ENCODE measurements at regions not wholly inside any gene's neighbourhood (a gene's known extent, or its start where the extent isn't known, plus 50 kb on each side); places are given as distances from the start of the nearest gene placed in this dataset.

DNA sequence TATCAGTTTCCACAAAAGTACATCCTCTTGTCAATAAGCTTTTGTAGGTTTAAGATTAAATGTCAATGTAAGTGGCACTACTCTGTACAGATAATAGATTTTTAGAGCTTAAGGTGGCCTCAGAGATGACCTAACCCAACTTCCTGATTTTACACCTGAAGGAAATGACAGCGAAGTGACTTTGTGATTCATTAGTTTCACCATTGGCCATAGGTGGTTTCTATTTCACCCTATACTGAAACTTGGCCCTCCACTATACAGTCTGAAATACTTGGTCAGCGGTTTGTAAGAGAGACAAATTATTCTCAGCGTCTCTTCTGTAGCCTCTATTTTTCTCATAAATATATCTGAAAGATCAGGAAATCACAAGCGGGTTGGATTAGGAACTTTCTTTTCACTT is 330.4 kb upstream of the FAM98A start:
- H3K27ac Mint-ChIP-seq: no peak overlapping the region
- peaks cover 8% of the 10 kb centered on the region for H3K4me1 Mint-ChIP-seq (ENCODE audit: low read depth)
- TF ChIP-seq, protein P1, sequence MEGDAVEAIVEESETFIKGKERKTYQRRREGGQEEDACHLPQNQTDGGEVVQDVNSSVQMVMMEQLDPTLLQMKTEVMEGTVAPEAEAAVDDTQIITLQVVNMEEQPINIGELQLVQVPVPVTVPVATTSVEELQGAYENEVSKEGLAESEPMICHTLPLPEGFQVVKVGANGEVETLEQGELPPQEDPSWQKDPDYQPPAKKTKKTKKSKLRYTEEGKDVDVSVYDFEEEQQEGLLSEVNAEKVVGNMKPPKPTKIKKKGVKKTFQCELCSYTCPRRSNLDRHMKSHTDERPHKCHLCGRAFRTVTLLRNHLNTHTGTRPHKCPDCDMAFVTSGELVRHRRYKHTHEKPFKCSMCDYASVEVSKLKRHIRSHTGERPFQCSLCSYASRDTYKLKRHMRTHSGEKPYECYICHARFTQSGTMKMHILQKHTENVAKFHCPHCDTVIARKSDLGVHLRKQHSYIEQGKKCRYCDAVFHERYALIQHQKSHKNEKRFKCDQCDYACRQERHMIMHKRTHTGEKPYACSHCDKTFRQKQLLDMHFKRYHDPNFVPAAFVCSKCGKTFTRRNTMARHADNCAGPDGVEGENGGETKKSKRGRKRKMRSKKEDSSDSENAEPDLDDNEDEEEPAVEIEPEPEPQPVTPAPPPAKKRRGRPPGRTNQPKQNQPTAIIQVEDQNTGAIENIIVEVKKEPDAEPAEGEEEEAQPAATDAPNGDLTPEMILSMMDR (IDR thresholded peaks at IDR 0.05; ENCODE audit: unreplicated experiment): no peak
- no peak overlapping the region for H3K4me3 Mint-ChIP-seq (ENCODE audit: low read depth)
- no peak for DNase-seq (ENCODE audit: low spot score, unreplicated experiment)
- H3K27me3 Mint-ChIP-seq: no peaks in the 10 kb centered on the region
- H3K9me3 Mint-ChIP-seq (ENCODE audit: low read depth): peaks cover 3% of the 10 kb centered on the region
- no peaks in the 10 kb centered on the region for H3K36me3 Mint-ChIP-seq (ENCODE audit: insufficient read depth)

DNA sequence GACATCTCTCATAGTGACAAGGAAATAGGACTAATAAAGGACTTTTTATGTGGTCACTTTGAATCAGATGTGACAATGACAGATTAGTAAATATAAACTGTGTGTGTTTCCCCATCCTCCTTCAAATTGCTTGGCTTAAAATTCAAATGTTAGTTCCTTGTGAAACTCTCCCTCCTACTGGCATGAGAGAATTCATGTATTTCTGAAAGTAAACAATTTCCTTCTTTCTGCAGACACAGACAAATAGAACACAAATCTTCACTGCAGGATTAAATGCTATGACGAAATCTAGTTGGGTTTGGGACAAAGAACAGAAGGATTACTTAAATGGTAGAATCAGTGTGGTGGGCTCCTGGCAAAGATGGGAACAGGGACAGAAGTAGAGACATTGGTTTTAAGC is 328.7 kb upstream of the FAM98A start:
- Mint-ChIP-seq H3K27ac (no peak overlapping the region), H3K27me3 (no peaks in the 10 kb centered on the region), H3K9me3 (ENCODE audit: low read depth) (peaks cover 5% of the 10 kb centered on the region), H3K4me3 (ENCODE audit: low read depth) (no peak overlapping the region), H3K4me1 (ENCODE audit: low read depth) (peaks cover 8% of the 10 kb centered on the region), H3K36me3 (ENCODE audit: insufficient read depth) (no peaks in the 10 kb centered on the region)
- no peak for DNase-seq (ENCODE audit: low spot score, unreplicated experiment)
- TF ChIP-seq, protein P1 (IDR thresholded peaks at IDR 0.05; ENCODE audit: unreplicated experiment): no peak

DNA sequence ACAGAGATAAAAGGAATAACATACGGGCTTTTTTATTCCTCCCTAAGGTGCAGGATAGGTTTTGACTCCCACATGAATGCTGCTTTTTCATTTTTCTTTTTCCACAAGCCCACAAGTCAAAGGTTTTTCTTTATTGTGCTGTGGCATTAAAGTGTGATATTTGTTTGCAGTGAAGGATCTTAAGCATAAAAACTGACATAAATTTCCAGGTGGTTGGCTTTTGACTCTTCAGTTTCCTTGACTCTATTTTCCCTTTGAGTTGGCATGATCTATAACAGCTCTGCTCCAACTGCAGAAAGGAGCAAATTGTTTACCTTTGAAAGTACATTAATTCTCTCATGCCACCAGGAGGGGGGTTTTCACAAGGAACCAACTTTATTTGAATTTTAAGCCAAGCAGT is 326.2 kb upstream of the FAM98A start:
- DNase-seq (ENCODE audit: low spot score, unreplicated experiment): no peak
- Mint-ChIP-seq H3K27ac (no peak overlapping the region), H3K4me1 (ENCODE audit: low read depth) (peaks cover 8% of the 10 kb centered on the region), H3K4me3 (ENCODE audit: low read depth) (no peak overlapping the region), H3K27me3 (no peaks in the 10 kb centered on the region), H3K36me3 (ENCODE audit: insufficient read depth) (no peaks in the 10 kb centered on the region), H3K9me3 (ENCODE audit: low read depth) (peaks cover 5% of the 10 kb centered on the region)
- TF ChIP-seq, protein P1 (IDR thresholded peaks at IDR 0.05; ENCODE audit: unreplicated experiment): no peak

DNA sequence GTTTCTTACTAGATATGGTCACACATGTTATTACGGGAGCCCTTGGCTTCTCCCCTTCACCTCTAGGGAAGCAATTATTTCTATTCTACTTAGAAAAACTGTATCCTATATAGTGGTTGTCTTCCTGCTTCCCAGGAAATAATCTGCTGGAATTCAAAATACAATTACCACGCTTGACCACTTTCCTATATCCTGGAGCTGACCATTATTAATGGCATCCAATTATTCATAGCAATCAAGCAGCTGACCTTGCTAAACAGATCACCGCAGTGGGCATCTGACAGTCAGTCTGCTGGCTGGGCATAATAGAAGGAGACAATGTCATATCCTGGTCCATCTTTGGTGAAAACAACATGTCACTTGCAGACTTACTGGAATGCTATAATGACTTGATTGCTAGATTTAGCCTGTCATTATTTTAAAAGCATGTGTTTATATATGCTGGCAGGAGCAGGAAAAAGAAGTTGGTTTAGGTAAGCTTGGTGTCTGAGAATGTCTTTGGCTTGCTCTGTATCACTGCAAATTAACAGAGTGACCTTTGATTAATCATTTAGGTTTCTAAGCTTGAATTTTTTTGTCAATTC is 325.6 kb upstream of the FAM98A start:
- Mint-ChIP-seq H3K27ac (no peak overlapping the region), H3K9me3 (ENCODE audit: low read depth) (peaks cover 5% of the 10 kb centered on the region), H3K4me1 (ENCODE audit: low read depth) (peaks cover 8% of the 10 kb centered on the region), H3K27me3 (no peaks in the 10 kb centered on the region), H3K4me3 (ENCODE audit: low read depth) (no peak overlapping the region), H3K36me3 (ENCODE audit: insufficient read depth) (no peaks in the 10 kb centered on the region)
- TF ChIP-seq, protein P1 (IDR thresholded peaks at IDR 0.05; ENCODE audit: unreplicated experiment): no peak
- DNase-seq (ENCODE audit: low spot score, unreplicated experiment): no peak

DNA sequence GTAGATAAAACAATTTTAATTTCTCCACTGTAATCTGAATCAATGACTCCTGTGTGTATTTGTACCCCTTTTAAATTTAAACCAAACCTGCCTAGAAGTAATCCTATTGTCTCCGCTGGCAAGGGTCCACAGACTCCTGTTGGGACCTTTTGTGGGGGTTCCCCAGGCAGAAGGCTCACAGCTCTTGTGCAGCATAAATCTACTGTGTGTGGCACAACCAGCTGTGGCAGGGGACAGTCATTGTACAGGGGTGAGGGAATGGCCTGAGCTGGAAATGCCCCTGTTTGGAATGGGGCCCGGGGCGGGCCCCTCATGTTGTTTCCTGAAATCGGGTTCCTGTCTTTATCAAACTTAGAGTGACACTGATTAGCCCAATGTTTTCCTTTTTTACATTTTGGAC is 318.2 kb upstream of the FAM98A start:
- Mint-ChIP-seq H3K9me3 (ENCODE audit: low read depth) (peaks cover 25% of the 10 kb centered on the region), H3K27ac (no peak overlapping the region), H3K27me3 (no peaks in the 10 kb centered on the region), H3K4me3 (ENCODE audit: low read depth) (no peak overlapping the region), H3K36me3 (ENCODE audit: insufficient read depth) (no peaks in the 10 kb centered on the region), H3K4me1 (ENCODE audit: low read depth) (no peaks in the 10 kb centered on the region)
- TF ChIP-seq, protein P1 (IDR thresholded peaks at IDR 0.05; ENCODE audit: unreplicated experiment): no peak
- no peak for DNase-seq (ENCODE audit: low spot score, unreplicated experiment)
